ENCODE measurements at regions not wholly inside any gene's neighbourhood (a gene's known extent, or its start where the extent isn't known, plus 50 kb on each side); places are given as distances from the start of the nearest gene placed in this dataset.

DNA sequence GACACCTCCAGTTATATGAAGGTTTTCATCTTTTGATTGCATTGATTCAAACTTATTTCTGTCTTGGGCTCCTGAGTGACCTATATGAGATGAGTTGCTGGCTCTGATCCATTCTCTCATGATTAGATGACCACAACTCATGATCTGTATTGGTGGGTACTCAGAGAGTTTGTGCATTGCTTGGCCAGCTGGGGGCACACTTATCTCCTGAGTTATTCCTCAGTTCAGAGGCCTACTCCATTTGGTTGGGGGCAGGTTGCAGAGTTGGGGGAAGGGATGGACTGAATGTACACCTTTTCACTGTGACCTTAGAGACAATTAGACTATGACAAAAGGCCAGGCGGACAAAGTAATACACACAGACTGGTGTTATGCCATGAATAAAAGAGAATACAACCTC is 166.2 kb upstream of the SEMA6D start:
- Histone ChIP-seq H3K4me2 (ENCODE audit: low read length, poor library complexity, severe bottlenecking) (no peak overlapping the region), H3K36me3 (ENCODE audit: control insufficient read depth in 1 of 2, insufficient read depth in 2 of 2, low read depth in 1 of 2, low read length in 2 of 2) (no peaks in the 10 kb centered on the region), H3K18ac (ENCODE audit: low read depth in 1 of 2, low read length in 2 of 2) (no peak overlapping the region), H2BK5ac (ENCODE audit: low read depth, low read length, poor library complexity, severe bottlenecking) (no peak overlapping the region), H3K4ac (ENCODE audit: low read depth in 1 of 2, low read length in 2 of 2) (no peak overlapping the region), H2BK120ac (ENCODE audit: low read depth, low read length) (no peak overlapping the region), H2AFZ (ENCODE audit: low read depth, low read length) (no peak overlapping the region), H3K9me3 (ENCODE audit: control insufficient read depth, low read length) (no peaks in the 10 kb centered on the region), H2BK15ac (ENCODE audit: low read depth, poor library complexity, severe bottlenecking) (no peak overlapping the region), H4K8ac (ENCODE audit: low read length) (no peak overlapping the region), H3K23ac (ENCODE audit: low read length in 2 of 2) (no peak overlapping the region), H3K4me1 (ENCODE audit: control insufficient read depth, insufficient read depth, low read depth, low read length) (no peaks in the 10 kb centered on the region), H3K9ac (ENCODE audit: low read length) (no peak overlapping the region), H3K27ac (ENCODE audit: low read length, poor library complexity, severe bottlenecking) (no peak overlapping the region), H4K91ac (ENCODE audit: low read length) (no peak overlapping the region), H3K27me3 (ENCODE audit: control insufficient read depth in 1 of 2, insufficient read depth in 1 of 2, low read length in 2 of 2) (no peaks in the 10 kb centered on the region), H2BK12ac (ENCODE audit: low read length in 2 of 2) (no peak overlapping the region), H3K79me1 (replicated peaks; ENCODE audit: low read length, poor library complexity, severe bottlenecking) (no peaks in the 10 kb centered on the region), H2AK5ac (ENCODE audit: low read length, severe bottlenecking) (no peak overlapping the region), H3K4me3 (ENCODE audit: insufficient read depth in 1 of 2, low read depth in 1 of 2, low read length in 2 of 2) (no peak overlapping the region), H3K14ac (ENCODE audit: low read length in 2 of 2) (no peak overlapping the region)
- DNase-seq, result no peak
- WGBS, result 100% methylated on average over 1 of the region's 1 CpG

GRCh38 chr15:47551546-47551945 is 165.8 kb upstream of the SEMA6D start:
- Histone ChIP-seq H3K14ac (ENCODE audit: low read length in 2 of 2) (no peak overlapping the region), H3K79me1 (replicated peaks; ENCODE audit: low read length, poor library complexity, severe bottlenecking) (no peaks in the 10 kb centered on the region), H2BK5ac (ENCODE audit: low read depth, low read length, poor library complexity, severe bottlenecking) (no peak overlapping the region), H3K9ac (ENCODE audit: low read length) (no peak overlapping the region), H3K27me3 (ENCODE audit: control insufficient read depth in 1 of 2, insufficient read depth in 1 of 2, low read length in 2 of 2) (no peaks in the 10 kb centered on the region), H4K91ac (ENCODE audit: low read length) (no peak overlapping the region), H2AFZ (ENCODE audit: low read depth, low read length) (no peak overlapping the region), H2BK15ac (ENCODE audit: low read depth, poor library complexity, severe bottlenecking) (no peak overlapping the region), H3K4me3 (ENCODE audit: insufficient read depth in 1 of 2, low read depth in 1 of 2, low read length in 2 of 2) (no peak overlapping the region), H2BK120ac (ENCODE audit: low read depth, low read length) (no peak overlapping the region), H3K23ac (ENCODE audit: low read length in 2 of 2) (no peak overlapping the region), H3K9me3 (ENCODE audit: control insufficient read depth, low read length) (no peaks in the 10 kb centered on the region), H3K36me3 (ENCODE audit: control insufficient read depth in 1 of 2, insufficient read depth in 2 of 2, low read depth in 1 of 2, low read length in 2 of 2) (no peaks in the 10 kb centered on the region), H3K4me1 (ENCODE audit: control insufficient read depth, insufficient read depth, low read depth, low read length) (no peaks in the 10 kb centered on the region), H2AK5ac (ENCODE audit: low read length, severe bottlenecking) (no peak overlapping the region), H3K4ac (ENCODE audit: low read depth in 1 of 2, low read length in 2 of 2) (no peak overlapping the region), H3K18ac (ENCODE audit: low read depth in 1 of 2, low read length in 2 of 2) (no peak overlapping the region), H4K8ac (ENCODE audit: low read length) (no peak overlapping the region), H2BK12ac (ENCODE audit: low read length in 2 of 2) (no peak overlapping the region), H3K27ac (ENCODE audit: low read length, poor library complexity, severe bottlenecking) (no peak overlapping the region), H3K4me2 (ENCODE audit: low read length, poor library complexity, severe bottlenecking) (no peak overlapping the region)
- no peak for DNase-seq
- WGBS, result no CpG with 5 or more reads among the region's 2 CpGs

DNA sequence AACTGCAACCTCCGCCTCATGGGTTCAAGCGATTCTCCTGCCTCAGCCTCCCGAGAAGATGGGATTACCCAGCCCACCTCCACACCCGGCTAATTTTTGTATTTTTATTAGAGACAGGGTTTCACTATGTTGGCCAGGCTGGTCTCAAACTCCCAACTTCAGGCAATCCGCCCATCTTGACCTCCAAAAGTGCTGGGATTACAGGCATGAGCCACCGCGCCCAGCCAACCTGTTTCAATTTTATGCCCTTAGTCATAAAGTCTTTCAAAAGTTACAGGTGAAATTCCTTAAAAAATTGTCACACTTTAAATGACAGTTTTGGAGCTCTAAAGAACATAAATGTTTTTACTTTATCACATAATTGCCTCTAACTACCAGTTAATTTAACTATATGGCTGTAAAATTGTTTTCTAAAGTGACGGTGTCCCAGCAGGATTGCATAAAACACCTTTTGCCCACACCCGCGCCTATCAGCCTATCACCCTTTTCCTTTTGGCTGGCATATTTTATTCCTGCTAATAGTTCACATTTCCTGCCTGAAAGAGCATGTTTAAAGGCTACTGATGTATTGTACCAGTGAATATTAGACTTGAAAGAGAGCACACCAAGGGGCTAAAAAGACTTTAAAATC is 164.2 kb upstream of the SEMA6D start:
- 100% methylated on average over 6 of the region's 10 CpGs for WGBS
- Histone ChIP-seq H3K23ac (ENCODE audit: low read length in 2 of 2) (no peak overlapping the region), H3K9ac (ENCODE audit: low read length) (no peak overlapping the region), H2BK5ac (ENCODE audit: low read depth, low read length, poor library complexity, severe bottlenecking) (no peak overlapping the region), H3K4me1 (ENCODE audit: control insufficient read depth, insufficient read depth, low read depth, low read length) (no peaks in the 10 kb centered on the region), H3K36me3 (ENCODE audit: control insufficient read depth in 1 of 2, insufficient read depth in 2 of 2, low read depth in 1 of 2, low read length in 2 of 2) (no peaks in the 10 kb centered on the region), H3K4ac (ENCODE audit: low read depth in 1 of 2, low read length in 2 of 2) (no peak overlapping the region), H4K8ac (ENCODE audit: low read length) (no peak overlapping the region), H3K79me1 (replicated peaks; ENCODE audit: low read length, poor library complexity, severe bottlenecking) (no peaks in the 10 kb centered on the region), H2BK120ac (ENCODE audit: low read depth, low read length) (no peak overlapping the region), H3K18ac (ENCODE audit: low read depth in 1 of 2, low read length in 2 of 2) (no peak overlapping the region), H3K4me3 (ENCODE audit: insufficient read depth in 1 of 2, low read depth in 1 of 2, low read length in 2 of 2) (no peak overlapping the region), H2BK15ac (ENCODE audit: low read depth, poor library complexity, severe bottlenecking) (no peak overlapping the region), H2BK12ac (ENCODE audit: low read length in 2 of 2) (no peak overlapping the region), H3K27me3 (ENCODE audit: control insufficient read depth in 1 of 2, insufficient read depth in 1 of 2, low read length in 2 of 2) (no peaks in the 10 kb centered on the region), H3K14ac (ENCODE audit: low read length in 2 of 2) (no peak overlapping the region), H2AK5ac (ENCODE audit: low read length, severe bottlenecking) (no peak overlapping the region), H3K4me2 (ENCODE audit: low read length, poor library complexity, severe bottlenecking) (no peak overlapping the region), H3K9me3 (ENCODE audit: control insufficient read depth, low read length) (no peaks in the 10 kb centered on the region), H2AFZ (ENCODE audit: low read depth, low read length) (no peak overlapping the region), H3K27ac (ENCODE audit: low read length, poor library complexity, severe bottlenecking) (no peak overlapping the region), H4K91ac (ENCODE audit: low read length) (no peak overlapping the region)
- DNase-seq, result no peak

DNA sequence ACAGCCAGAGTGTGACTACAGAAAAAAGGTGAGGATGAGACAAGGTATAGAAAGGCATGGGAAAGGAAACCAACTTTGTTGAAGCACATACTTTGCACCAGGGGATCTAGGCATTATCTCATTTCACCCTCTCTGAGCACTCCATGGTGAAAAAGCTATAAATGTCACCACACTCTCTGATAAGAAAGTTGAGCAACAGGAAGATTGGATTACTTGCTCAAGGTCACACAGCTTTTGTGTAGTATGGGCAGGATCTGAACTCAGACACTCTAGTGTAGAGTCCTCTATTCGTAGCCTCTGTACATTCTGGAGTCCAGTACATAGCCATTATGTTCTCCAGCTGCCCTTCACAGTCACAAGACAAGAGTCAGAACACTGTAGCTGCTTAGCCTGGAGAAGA is 163.4 kb upstream of the SEMA6D start:
- H3K9ac ChIP-seq (ENCODE audit: low read length), result no peak overlapping the region
- no peak overlapping the region for H2AK5ac ChIP-seq (ENCODE audit: low read length, severe bottlenecking)
- H4K91ac ChIP-seq (ENCODE audit: low read length), result no peak overlapping the region
- H3K36me3 ChIP-seq (ENCODE audit: control insufficient read depth in 1 of 2, insufficient read depth in 2 of 2, low read depth in 1 of 2, low read length in 2 of 2), result no peaks in the 10 kb centered on the region
- H3K14ac ChIP-seq (ENCODE audit: low read length in 2 of 2), result no peak overlapping the region
- H2BK120ac ChIP-seq (ENCODE audit: low read depth, low read length), result no peak overlapping the region
- no peak overlapping the region for H2BK15ac ChIP-seq (ENCODE audit: low read depth, poor library complexity, severe bottlenecking)
- H2AFZ ChIP-seq (ENCODE audit: low read depth, low read length), result no peak overlapping the region
- H3K23ac ChIP-seq (ENCODE audit: low read length in 2 of 2), result no peak overlapping the region
- H4K8ac ChIP-seq (ENCODE audit: low read length), result no peak overlapping the region
- H3K27ac ChIP-seq (ENCODE audit: low read length, poor library complexity, severe bottlenecking), result no peak overlapping the region
- H2BK5ac ChIP-seq (ENCODE audit: low read depth, low read length, poor library complexity, severe bottlenecking), result no peak overlapping the region
- DNase-seq, result no peak
- no peak overlapping the region for H3K4ac ChIP-seq (ENCODE audit: low read depth in 1 of 2, low read length in 2 of 2)
- no peak overlapping the region for H3K4me3 ChIP-seq (ENCODE audit: insufficient read depth in 1 of 2, low read depth in 1 of 2, low read length in 2 of 2)
- 86% methylated on average over 1 of the region's 1 CpG for WGBS
- H3K4me1 ChIP-seq (ENCODE audit: control insufficient read depth, insufficient read depth, low read depth, low read length), result no peaks in the 10 kb centered on the region
- peaks cover 3% of the 10 kb centered on the region for H3K9me3 ChIP-seq (ENCODE audit: control insufficient read depth, low read length)
- no peaks in the 10 kb centered on the region for H3K79me1 ChIP-seq (replicated peaks; ENCODE audit: low read length, poor library complexity, severe bottlenecking)
- no peak overlapping the region for H3K4me2 ChIP-seq (ENCODE audit: low read length, poor library complexity, severe bottlenecking)
- no peaks in the 10 kb centered on the region for H3K27me3 ChIP-seq (ENCODE audit: control insufficient read depth in 1 of 2, insufficient read depth in 1 of 2, low read length in 2 of 2)
- no peak overlapping the region for H2BK12ac ChIP-seq (ENCODE audit: low read length in 2 of 2)
- no peak overlapping the region for H3K18ac ChIP-seq (ENCODE audit: low read depth in 1 of 2, low read length in 2 of 2)
